Right atrium auricular region (tissue), 2 donors: ENCODE measurements at regions not wholly inside any gene's neighbourhood (a gene's known extent, or its start where the extent isn't known, plus 50 kb on each side); places are given as distances from the start of the nearest gene placed in this dataset.

Source experiments
- DNase-seq: peaks from one replicate; pipeline ENCODE4 v3.0.0-alpha.2; 2019; ENCODE audit warnings: low spot score
- H3K27ac ChIP-seq, 2 donors: fragments of 200-600 bp; sonication (generic); 1 replicate in 1 of 2; 2 replicates in 1 of 2; pipeline ENCODE4 v1.5.1; 2016 to 2019
- H3K27me3 ChIP-seq, 2 donors: fragments of 200-600 bp; sonication (generic); one replicate each; pipeline versions ENCODE4 v1.5.1 to v1.6.0; 2017 to 2019
- H3K36me3 ChIP-seq: fragments of 200-600 bp; sonication (generic); one replicate; pipeline ENCODE4 v1.5.1; 2016
- H3K4me1 ChIP-seq, 2 donors: fragments of 200-600 bp; sonication (generic); one replicate each; pipeline versions ENCODE4 v1.5.1 to v1.6.0; 2017 to 2019
- H3K4me3 ChIP-seq, 2 donors: fragments of 200-600 bp; sonication (generic); 1 replicate in 1 of 2; 2 replicates in 1 of 2; pipeline ENCODE4 v1.5.1; 2017 to 2019; ENCODE audit warnings: mild to moderate bottlenecking in 1 of 2, moderate library complexity in 1 of 2
- H3K9me3 ChIP-seq, 2 donors: fragments of 200-600 bp; sonication (generic); one replicate each; pipeline ENCODE4 v1.5.1; 2019
- TF ChIP-seq, protein P1 (sequence below), 2 donors: fragments of 200-600 bp; sonication (generic); IDR thresholded peaks; one replicate each; pipeline ENCODE4 v1.5.1; 2019; ENCODE audit warnings: antibody characterized with exemption in 2 of 2

GRCh38 chr5:153437251-153437650 lies 53.2 kb upstream of the GRIA1 start:
- TF ChIP-seq, protein P1, sequence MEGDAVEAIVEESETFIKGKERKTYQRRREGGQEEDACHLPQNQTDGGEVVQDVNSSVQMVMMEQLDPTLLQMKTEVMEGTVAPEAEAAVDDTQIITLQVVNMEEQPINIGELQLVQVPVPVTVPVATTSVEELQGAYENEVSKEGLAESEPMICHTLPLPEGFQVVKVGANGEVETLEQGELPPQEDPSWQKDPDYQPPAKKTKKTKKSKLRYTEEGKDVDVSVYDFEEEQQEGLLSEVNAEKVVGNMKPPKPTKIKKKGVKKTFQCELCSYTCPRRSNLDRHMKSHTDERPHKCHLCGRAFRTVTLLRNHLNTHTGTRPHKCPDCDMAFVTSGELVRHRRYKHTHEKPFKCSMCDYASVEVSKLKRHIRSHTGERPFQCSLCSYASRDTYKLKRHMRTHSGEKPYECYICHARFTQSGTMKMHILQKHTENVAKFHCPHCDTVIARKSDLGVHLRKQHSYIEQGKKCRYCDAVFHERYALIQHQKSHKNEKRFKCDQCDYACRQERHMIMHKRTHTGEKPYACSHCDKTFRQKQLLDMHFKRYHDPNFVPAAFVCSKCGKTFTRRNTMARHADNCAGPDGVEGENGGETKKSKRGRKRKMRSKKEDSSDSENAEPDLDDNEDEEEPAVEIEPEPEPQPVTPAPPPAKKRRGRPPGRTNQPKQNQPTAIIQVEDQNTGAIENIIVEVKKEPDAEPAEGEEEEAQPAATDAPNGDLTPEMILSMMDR (IDR thresholded peaks at IDR 0.05): no peak
- Histone ChIP-seq H3K36me3 (no peaks in the 10 kb centered on the region), H3K4me1 (no peaks in the 10 kb centered on the region), H3K27ac (no peak overlapping the region), H3K9me3 (no peaks in the 10 kb centered on the region), H3K27me3 (no peaks in the 10 kb centered on the region), H3K4me3 (no peak overlapping the region)
- no peak for DNase-seq

GRCh38 chr5:153439130-153439529 lies 51.3 kb upstream of the GRIA1 start:
- TF ChIP-seq, protein P1 (IDR thresholded peaks at IDR 0.05): no peak

More at GRCh38 chr5:153439130-153439529, 51.3 kb upstream of the GRIA1 start:
- H3K4me1 ChIP-seq: no peaks in the 10 kb centered on the region
- H3K36me3 ChIP-seq: no peaks in the 10 kb centered on the region
- H3K27me3 ChIP-seq: no peaks in the 10 kb centered on the region
- no peak overlapping the region for H3K27ac ChIP-seq
- no peak for DNase-seq
- H3K4me3 ChIP-seq: no peak overlapping the region
- H3K9me3 ChIP-seq: no peaks in the 10 kb centered on the region
